GM18909 (cell line): ENCODE measurements at regions not wholly inside any gene's neighbourhood (a gene's known extent, or its start where the extent isn't known, plus 50 kb on each side); places are given as distances from the start of the nearest gene placed in this dataset.

Experiments
- ATAC-seq: cut with Tn5 transposase; IDR thresholded peaks from one replicate; pipeline ENCODE4 v1.9.1; 2021; ENCODE audit warnings: mild to moderate bottlenecking; ENCODE audit not compliant: unreplicated experiment, poor library complexity

- ATAC-seq: no peak
Measured at GRCh38 chr3:59425942-59426341, 376.1 kb upstream of the CFAP20DC start.

DNA sequence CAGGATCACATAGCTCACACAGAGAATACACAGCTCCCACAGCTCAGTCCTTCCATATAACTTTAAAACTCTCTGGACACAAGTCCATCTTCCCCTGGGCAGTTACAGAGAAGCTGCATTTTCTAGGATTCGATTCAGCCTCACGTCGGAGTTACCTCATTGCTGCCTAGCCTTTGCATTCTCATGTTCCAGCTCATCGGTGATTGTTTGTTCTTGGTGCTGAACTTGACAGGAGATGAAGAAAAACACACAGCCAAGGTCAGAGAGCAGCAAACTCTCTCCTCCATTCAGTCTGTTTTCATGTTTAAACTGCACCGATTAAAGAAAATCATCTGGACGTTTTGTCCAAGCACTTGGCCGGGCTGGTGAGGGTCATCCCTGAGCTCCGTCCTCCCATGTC, 375.5 kb upstream of the CFAP20DC start:
- ATAC-seq: no peak

DNA sequence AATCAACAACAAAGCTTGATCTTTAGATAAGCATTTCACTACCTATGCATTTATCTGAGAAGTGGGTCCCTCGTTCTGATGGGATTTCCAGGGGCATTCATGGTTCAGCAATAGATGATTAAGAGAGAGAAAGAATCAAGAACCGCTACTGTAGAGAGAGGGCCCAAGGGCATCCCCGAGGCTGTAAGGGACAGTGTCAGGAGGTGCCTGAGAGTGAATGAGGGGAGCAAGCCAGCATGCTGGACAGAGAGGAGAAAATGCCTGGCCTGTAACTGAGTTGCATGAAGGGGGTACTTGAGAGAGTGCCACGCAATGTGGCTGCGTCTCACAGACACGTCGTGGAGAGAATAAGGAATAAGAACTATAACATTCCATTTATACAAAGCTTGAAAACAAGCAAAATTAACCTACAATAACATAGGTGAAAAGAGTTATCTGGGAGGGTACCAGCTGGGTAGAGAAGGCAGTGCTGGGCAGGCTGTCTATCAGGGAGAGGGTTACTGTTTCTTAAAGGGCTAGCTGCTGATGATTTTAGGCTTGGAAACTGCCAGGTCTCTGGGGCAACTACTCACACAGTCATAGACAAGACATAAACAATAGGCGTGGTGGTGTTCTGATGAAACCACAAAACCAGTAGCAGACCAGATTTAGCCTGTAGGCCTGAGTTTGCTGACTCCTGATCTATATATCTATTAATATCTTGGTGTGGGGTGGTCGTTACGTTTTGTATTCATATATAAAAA, 374.6 kb upstream of the CFAP20DC start:
- no peak for ATAC-seq

GRCh38 chr3:59423707-59424106, 373.9 kb upstream of the CFAP20DC start:
- no peak for ATAC-seq

GRCh38 chr3:59422312-59422711, 372.5 kb upstream of the CFAP20DC start:
- ATAC-seq: no peak

DNA sequence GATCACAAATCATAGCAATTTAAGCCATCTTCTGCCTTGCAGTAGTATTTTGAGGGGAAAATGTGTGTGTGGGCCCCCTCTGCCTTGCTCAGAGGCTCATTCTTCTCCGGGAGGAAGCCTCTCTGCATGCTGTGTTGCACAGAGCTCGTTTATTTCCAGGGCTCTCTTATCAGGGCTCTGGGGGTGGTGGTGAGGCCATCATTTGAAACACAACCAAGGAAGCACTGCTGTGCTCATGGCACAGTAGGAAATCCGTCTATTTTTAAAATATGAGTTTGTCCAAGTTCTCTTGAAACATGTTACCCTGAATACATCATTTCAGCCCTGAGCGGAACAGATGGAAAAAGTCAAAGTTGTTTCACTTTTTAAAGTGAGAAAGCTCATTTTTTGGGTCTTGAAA, 369.0 kb upstream of the CFAP20DC start:
- ATAC-seq: no peak

GRCh38 chr3:59412516-59412915, 362.7 kb upstream of the CFAP20DC start:
- ATAC-seq: no peak

DNA sequence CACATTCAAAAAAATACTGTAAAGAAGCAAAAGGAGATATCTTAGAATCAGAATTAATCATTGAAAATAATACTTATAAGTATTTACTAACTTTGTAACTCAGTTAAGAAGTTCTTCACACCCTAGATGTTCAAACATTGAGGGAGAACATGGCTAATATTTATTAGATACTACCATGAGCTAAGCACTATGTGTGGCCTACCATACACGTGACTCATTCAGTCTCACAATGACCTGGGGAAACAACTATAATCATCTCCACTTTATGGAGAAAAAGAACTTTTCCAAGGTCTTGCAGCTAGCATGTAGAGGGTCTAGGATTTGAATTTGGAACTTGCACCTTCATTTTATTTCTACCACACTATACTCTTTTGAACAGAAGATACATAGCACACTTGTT, 361.9 kb upstream of the CFAP20DC start:
- no peak for ATAC-seq

DNA sequence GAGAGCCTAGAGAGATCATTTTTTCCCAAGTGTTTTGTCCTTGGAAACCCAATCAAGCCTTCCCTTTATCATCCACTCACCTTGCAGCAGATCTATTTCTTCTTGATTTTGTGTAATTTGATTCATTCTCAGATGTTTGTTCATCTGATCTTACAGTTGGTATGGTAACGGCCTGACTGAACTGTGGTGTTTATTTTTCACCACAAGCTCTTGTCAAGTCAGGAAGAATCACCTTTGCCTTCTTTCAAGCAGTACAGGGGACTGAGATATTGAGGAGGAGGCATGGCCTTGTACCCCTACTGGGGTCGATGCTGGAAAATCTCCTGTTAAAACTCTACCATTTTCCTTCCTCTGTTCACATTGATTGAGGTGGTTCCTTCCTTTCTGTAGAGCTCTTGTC, 361.4 kb upstream of the CFAP20DC start:
- ATAC-seq: no peak

GRCh38 chr3:59408047-59408624, 358.3 kb upstream of the CFAP20DC start:
- peak; percentile 65 for ATAC-seq

DNA sequence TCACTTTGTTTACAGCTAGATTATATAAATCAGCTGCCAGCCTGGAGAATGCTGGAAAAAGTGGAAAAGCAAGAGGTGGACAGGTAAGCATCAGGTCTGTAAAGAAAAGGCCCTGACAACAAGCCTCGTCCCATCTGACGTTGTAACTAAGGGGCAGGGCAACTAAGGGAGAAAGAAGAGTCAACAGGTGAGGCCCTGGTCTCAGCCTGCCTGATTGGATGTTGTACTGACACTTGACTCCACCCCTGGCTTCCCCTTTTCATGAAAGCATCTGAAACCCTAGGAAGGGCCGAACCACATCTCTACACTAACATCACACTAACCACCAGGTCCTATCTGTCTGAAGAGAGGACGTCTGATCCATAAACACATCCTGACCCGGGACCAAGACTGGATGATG, 357.6 kb upstream of the CFAP20DC start:
- no peak for ATAC-seq

DNA sequence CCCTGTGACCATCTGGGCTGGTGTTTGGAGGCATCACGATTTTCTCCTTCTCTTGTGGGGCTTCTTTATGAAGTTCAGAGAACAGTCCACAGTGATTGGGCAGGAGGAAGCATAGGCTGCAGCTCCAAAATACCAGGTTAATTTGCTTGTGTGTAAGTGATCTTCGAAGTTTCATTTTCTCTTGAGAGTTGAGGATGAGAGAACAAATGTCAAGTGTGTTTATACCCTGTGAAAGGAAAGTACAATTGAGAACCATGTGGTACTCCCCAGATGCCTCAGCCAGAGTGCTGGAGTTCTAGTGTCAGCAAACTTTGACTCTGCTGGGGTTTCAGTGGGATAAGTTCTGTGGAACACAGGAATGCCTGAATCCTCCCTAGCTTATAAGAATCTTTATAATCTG, 357.1 kb upstream of the CFAP20DC start:
- ATAC-seq: peak; percentile 86

DNA sequence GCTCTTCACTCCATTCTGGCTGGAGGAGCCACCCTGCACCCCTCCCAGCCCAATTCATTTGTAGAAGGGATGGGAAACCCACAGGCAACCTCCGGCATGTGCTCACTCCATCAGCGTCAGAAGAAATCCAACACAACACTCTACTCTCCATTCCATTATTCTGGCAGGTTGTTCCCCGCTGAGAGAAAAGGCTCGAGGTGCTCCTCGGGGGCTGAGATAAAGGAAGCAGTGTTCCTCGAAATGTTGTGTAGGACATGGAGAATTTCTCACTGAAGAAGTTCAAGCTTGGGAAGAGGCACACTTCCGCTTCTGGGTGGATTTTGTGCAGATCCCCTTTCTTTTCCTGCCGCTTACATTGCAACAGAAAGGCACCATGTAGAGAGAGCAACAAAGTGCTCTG, 355.0 kb upstream of the CFAP20DC start:
- ATAC-seq: no peak

GRCh38 chr3:59404064-59404463, 354.2 kb upstream of the CFAP20DC start:
- no peak for ATAC-seq

DNA sequence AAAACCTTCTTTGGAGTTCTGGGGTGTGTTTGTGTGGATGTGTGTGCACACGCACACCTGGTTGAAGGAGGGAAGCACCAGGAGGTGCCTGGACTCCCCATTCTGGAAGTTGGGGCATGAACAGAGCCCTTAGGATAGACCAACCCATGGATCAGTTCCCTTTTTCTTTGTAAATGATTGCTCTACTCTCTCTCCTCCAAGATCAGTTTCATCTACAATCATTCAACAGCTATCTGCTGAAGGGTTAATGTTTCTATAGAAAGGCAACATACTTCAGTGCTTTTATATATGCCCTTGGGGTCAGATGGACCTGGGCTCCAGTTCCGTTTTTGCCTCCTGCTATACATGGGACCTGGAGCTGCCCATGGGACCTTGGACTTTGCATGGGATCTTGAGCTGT, 352.1 kb upstream of the CFAP20DC start:
- ATAC-seq: peak; percentile 81

DNA sequence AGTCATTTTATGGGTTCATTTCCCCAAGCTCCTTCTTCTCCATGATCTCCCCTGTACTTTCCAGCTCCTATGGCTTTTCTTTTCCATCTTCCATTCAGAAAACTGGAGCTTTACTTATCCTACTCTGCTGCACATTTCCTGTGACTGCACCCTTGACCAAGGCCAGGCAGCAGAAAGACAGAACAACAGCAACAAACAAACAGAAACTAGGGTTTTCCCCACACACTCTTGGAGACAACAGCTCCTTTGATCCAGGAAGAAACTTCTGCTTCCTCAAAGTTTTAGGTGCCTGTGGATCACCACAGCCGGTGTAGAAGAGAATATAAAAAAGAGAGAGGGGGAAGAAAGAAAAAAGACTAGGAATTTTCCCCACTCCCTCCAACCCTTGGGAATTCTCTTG, 342.3 kb upstream of the CFAP20DC start:
- ATAC-seq: no peak

DNA sequence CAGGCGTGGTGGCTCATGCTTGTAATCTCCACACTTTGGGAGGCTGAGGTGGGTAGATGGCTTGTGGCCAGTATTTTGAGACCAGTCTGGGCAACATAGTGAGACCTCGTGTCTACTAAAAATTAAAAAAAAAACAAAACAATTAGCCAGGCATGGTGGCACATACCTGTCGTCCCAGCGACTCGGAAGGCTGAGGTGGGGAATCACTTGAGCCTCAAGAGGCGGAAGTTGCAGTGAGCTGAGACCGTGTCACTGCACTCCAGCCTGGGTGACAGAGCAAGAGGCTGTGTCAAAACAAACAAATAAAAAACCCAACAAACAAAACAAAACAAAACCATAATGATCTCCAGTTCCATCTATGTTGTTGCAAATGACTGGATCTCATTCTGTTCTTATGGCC, 341.3 kb upstream of the CFAP20DC start:
- ATAC-seq: no peak

GRCh38 chr3:59388555-59389270, 338.9 kb upstream of the CFAP20DC start:
- ATAC-seq: peak; percentile 55

DNA sequence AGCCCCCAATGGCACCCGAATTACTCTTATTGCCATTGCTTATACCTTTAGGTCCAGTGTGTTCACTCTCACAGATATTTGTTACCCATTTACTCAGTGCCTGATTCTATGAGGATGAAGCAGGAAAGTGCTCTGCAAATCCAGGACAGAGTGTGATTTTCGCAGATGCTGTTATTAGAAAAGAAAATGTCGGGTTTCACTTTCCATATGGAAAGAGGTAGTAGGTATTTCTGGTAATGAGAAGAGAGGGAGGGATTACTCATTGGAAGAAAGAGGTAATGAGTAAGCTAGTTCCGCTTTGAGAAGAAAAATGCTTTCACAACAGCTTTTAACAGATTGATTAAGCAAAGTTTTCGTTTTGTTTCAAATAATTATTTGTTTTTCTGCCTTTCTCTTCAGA, 336.3 kb upstream of the CFAP20DC start:
- ATAC-seq: peak; percentile 75

DNA sequence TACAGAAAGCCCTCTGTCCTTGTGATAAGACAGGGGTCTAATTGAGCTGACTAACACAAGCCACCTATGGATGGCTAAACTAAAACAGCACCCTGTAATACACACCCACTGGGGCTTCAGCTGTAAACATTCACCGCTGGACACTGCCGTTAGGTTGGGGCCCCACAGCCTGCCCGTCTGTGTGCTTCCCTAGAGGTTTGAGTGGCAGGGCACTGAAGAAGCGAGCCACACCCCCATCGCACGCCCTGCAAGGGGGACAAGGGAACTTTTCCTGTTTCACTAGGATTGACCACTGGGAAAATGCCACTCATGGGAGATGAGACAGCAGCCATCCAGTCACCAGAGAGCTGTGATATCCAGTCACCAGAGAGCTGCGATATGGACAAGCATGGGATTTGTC, 335.7 kb upstream of the CFAP20DC start:
- no peak for ATAC-seq

DNA sequence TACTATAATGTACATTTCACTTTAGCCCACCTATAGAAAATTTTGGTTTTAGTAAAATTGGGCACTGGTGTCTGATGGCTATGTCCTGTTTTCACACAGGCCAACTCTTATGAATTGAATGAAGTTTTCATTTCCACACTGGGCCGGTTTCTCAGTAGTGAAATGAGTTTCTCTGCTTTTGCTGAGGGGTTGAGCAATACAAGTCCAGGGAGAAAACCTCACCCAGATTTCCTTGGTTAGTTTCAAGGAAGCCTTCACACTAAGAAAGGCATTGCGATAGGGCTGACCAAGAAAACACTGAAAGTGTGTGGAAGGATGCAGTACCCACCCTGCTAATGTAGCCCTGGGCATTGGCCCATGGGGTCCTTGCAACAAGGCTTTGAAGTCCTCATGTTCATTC, 331.5 kb upstream of the CFAP20DC start:
- ATAC-seq: peak; percentile 66

DNA sequence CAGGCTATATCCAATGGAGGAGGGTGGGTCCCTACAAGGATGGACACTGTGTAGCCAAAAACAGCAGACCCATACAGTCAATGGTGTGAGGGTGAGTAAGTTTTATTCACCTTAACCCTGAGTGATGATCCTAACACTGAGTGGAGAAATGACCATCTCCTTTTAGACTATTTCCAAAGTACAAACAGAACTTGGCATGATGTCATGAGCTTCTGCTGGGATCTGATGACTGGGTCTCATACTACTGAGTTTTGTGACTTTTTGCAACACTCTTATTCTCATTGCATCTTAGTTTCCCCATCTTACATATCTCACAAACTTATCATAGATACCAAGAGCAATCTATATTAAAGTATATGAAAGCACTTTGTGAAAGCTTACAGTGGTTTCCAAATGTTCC, 330.3 kb upstream of the CFAP20DC start:
- no peak for ATAC-seq
